Liver (tissue), 8 donors: ENCODE measurements at regions not wholly inside any gene's neighbourhood (a gene's known extent, or its start where the extent isn't known, plus 50 kb on each side); places are given as distances from the start of the nearest gene placed in this dataset.

Source experiments
- DNase-seq: peaks from one replicate; pipeline ENCODE4 v3.0.0-alpha.2; 2017; ENCODE audit warnings: low spot score
- H3K27ac ChIP-seq, 2 donors: one replicate each; pipeline ENCODE4 v1.7.0; 2013; ENCODE audit warnings: inconsistent platforms in 2 of 2, low read length in 2 of 2, control low read depth in 1 of 2, low read depth in 1 of 2, mild to moderate bottlenecking in 1 of 2
- H3K27me3 ChIP-seq, 4 donors: one replicate each; pipeline versions ENCODE4 v1.6.1 to v1.7.0; 2013; ENCODE audit warnings: low read length in 3 of 4, inconsistent platforms in 1 of 4, mild to moderate bottlenecking in 1 of 4, moderate library complexity in 1 of 4; ENCODE audit not compliant: control insufficient read depth in 4 of 4, insufficient read depth in 4 of 4
- H3K36me3 ChIP-seq, 4 donors: one replicate each; pipeline versions ENCODE4 v1.6.1 to v1.7.0; 2013; ENCODE audit warnings: low read length in 3 of 4, mild to moderate bottlenecking in 3 of 4, low read depth in 1 of 4, moderate library complexity in 1 of 4; ENCODE audit not compliant: control insufficient read depth in 4 of 4, insufficient read depth in 3 of 4
- H3K4me1 ChIP-seq, 4 donors: one replicate each; pipeline versions ENCODE4 v1.6.1 to v1.7.0; 2013; ENCODE audit warnings: low read length in 3 of 4, mild to moderate bottlenecking in 3 of 4, moderate library complexity in 1 of 4; ENCODE audit not compliant: control insufficient read depth in 4 of 4, insufficient read depth in 4 of 4
- H3K4me3 ChIP-seq, 3 donors: one replicate each; pipeline versions ENCODE4 v1.6.1 to v1.7.0; 2013; ENCODE audit warnings: low read length in 3 of 3, control low read depth in 1 of 3, low read depth in 1 of 3, mild to moderate bottlenecking in 1 of 3
- H3K9ac ChIP-seq, 2 donors: one replicate each; pipeline ENCODE4 v1.7.0; 2013; ENCODE audit warnings: low read length in 2 of 2, mild to moderate bottlenecking in 2 of 2, moderate library complexity in 2 of 2, control low read depth in 1 of 2, low read depth in 1 of 2
- H3K9me3 ChIP-seq, 4 donors: one replicate each; pipeline versions ENCODE4 v1.6.1 to v1.7.0; 2013; ENCODE audit warnings: low read length in 3 of 4; ENCODE audit not compliant: control insufficient read depth in 4 of 4
- EGR1 ChIP-seq, 2 donors: IDR thresholded peaks; 2 replicates each; pipeline ENCODE4 v1.6.1; 2016 to 2018; ENCODE audit warnings: antibody characterized with exemption in 2 of 2, low read depth in 2 of 2
- FOXA1 ChIP-seq: IDR thresholded peaks from 2 replicates; pipeline ENCODE4 v1.6.1; 2016; ENCODE audit warnings: antibody characterized with exemption
- FOXA2 ChIP-seq: IDR thresholded peaks from 2 replicates; pipeline ENCODE4 v1.6.1; 2016; ENCODE audit warnings: antibody characterized with exemption
- GABPA ChIP-seq, 2 donors: IDR thresholded peaks in 1 of 2; conservative IDR thresholded peaks in 1 of 2; 2 replicates each; pipeline ENCODE4 v1.6.1; 2016; ENCODE audit warnings: antibody characterized with exemption in 2 of 2, mild to moderate bottlenecking in 1 of 2, moderate library complexity in 1 of 2
- HNF4A ChIP-seq, 2 donors: conservative IDR thresholded peaks; 2 replicates each; pipeline ENCODE4 v1.6.1; 2016; ENCODE audit warnings: antibody characterized with exemption in 2 of 2, mild to moderate bottlenecking in 2 of 2
- HNF4G ChIP-seq: IDR thresholded peaks from 2 replicates; pipeline ENCODE4 v1.6.1; 2016; ENCODE audit warnings: antibody characterized with exemption
- JUND ChIP-seq, 2 donors: IDR thresholded peaks; 2 replicates each; pipeline ENCODE4 v1.6.1; 2016; ENCODE audit warnings: antibody characterized with exemption in 2 of 2
- NR2F2 ChIP-seq: IDR thresholded peaks from 2 replicates; pipeline ENCODE4 v1.6.1; 2016; ENCODE audit warnings: antibody characterized with exemption
- RAD21 ChIP-seq, 2 donors: IDR thresholded peaks; 2 replicates each; pipeline ENCODE4 v1.6.1; 2016; ENCODE audit warnings: antibody characterized with exemption in 2 of 2, mild to moderate bottlenecking in 2 of 2
- RXRA ChIP-seq, 2 donors: IDR thresholded peaks; 2 replicates each; pipeline ENCODE4 v1.6.1; 2017 to 2018; ENCODE audit warnings: antibody characterized with exemption in 2 of 2, mild to moderate bottlenecking in 1 of 2
- SP1 ChIP-seq: IDR thresholded peaks from 2 replicates; pipeline ENCODE4 v1.6.1; 2018; ENCODE audit warnings: antibody characterized with exemption, mild to moderate bottlenecking
- TAF1 ChIP-seq: conservative IDR thresholded peaks from 2 replicates; pipeline ENCODE4 v1.6.1; 2016; ENCODE audit warnings: antibody characterized with exemption, mild to moderate bottlenecking
- YY1 ChIP-seq: IDR thresholded peaks from 2 replicates; pipeline ENCODE4 v1.6.1; 2016; ENCODE audit warnings: antibody characterized with exemption, mild to moderate bottlenecking
- WGBS: extraction: QIAGEN DNeasy Blood & Tissue Kit; methylation state at CpG from one replicate; pipeline ENCODE4 v1.1.7; 2013; 5-methylcytosine and 5-hydroxymethylcytosine counted together
- TF ChIP-seq, protein P1 (sequence below): fragments of 150-350 bp; IDR thresholded peaks from 2 replicates; pipeline ENCODE4 v1.5.1; 2017; ENCODE audit warnings: improper control_type of control experiment, low read depth, low read length; ENCODE audit not compliant: missing input control
- TF ChIP-seq, protein P2 (sequence below): IDR thresholded peaks from 2 replicates; pipeline ENCODE4 v1.6.1; 2016; ENCODE audit warnings: antibody characterized with exemption
- TF ChIP-seq, protein P3 (sequence below): IDR thresholded peaks from 2 replicates; pipeline ENCODE4 v1.6.1; 2016; ENCODE audit warnings: antibody characterized with exemption, mild to moderate bottlenecking
- TF ChIP-seq, protein P4 (sequence below): IDR thresholded peaks from 2 replicates; pipeline ENCODE4 v1.6.1; 2016; ENCODE audit warnings: antibody characterized with exemption
- TF ChIP-seq, protein P5 (sequence below): IDR thresholded peaks from 2 replicates; pipeline ENCODE4 v1.6.1; 2016; ENCODE audit warnings: antibody characterized with exemption
- donor health status: healthy.
- donor health status: healthy.
- donor health status: healthy.
- donor health status: healthy.
- donor health status: healthy.

DNA sequence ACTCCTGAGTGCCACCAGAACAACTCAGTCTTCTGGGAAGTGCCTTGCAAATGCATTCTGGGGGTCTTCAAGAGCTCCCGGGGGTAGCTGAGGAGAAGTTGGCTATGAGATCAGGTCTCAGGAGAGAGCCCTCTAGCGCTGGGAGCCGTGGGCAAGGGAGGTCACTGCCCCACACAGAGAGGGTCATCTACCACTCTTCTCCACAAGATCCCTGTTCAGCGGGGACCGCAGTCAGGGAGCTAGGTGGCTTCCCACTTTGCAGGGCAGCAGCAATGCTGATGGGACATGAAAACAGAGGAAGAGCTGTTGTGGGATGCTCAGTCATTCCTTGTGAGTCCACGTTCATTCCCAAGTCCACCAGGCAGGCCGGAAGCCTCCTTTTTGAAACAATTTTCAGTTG, 66.6 kb downstream of the ACKR3 start:
- Histone ChIP-seq H3K27me3 (no peaks in the 10 kb centered on the region), H3K36me3 (no peaks in the 10 kb centered on the region), H3K27ac (no peak overlapping the region), H3K4me1 (no peaks in the 10 kb centered on the region), H3K9me3 (peaks cover 2 to 10% (median 2%) of the 10 kb centered on the region in 4 donors), H3K9ac (no peak overlapping the region), H3K4me3 (no peak overlapping the region)
- WGBS: 91% methylated on average over 7 of the region's 7 CpGs
- DNase-seq: no peak
- TF ChIP-seq HNF4G: no peak

DNA sequence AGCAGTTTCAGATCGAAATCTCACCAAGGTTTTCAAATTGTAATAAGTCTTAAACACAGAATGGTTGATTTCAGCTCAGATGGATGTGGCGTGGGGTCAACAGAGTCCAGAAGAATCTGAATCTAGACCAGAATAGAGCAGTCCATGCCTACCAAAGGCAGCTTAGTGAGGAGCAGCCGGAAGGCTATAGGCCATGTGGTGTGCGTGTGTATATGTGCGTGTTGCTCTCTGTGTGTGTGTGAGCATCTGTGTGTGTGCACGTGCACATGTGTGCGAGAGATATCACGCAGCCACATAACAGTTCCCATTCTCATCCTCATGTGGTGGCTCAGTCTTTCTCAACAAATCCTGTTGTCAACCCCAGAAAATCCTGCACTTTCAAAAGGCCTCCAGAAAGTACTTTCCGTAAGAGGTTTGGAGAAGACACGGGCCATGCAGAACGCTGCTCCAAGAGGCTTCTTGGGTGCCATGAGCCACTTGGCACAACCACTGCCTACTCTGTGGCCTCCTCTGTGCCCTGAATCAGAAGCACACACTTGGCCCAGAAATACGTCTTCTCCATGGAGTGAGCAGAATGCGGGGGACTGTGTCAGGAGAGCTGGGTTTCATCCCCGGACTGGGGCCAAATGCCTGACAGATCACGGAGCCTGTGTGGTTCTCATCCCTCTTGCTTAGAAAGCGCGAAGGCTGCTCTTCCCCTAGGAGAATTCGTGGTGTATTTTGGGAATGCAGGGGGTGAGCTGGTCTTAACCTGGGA, 67.3 kb downstream of the ACKR3 start:
- Histone ChIP-seq H3K36me3 (no peaks in the 10 kb centered on the region), H3K4me3 (no peak overlapping the region), H3K4me1 (no peaks in the 10 kb centered on the region), H3K9me3 (peaks cover 2 to 15% (median 5%) of the 10 kb centered on the region in 4 donors), H3K27ac (no peak overlapping the region), H3K9ac (no peak overlapping the region), H3K27me3 (no peaks in the 10 kb centered on the region)
- TF ChIP-seq RXRA (IDR thresholded peaks at IDR 0.05) (no peak), TAF1 (no peak), GABPA (IDR thresholded peaks at IDR 0.05 in 1 of 2, conservative IDR thresholded peaks at IDR 0.05 in 1 of 2) (no peak), HNF4A (conservative IDR thresholded peaks at IDR 0.05) (no peak), RAD21 (IDR thresholded peaks at IDR 0.05) (no peak), SP1 (no peak), EGR1 (IDR thresholded peaks at IDR 0.05; ENCODE audit: low read depth in 2 of 2) (no peak), YY1 (no peak), NR2F2 (no peak), FOXA1 (no peak), FOXA2 (no peak), HNF4G (no peak), JUND (IDR thresholded peaks at IDR 0.05) (no peak)
- TF ChIP-seq, protein P1, sequence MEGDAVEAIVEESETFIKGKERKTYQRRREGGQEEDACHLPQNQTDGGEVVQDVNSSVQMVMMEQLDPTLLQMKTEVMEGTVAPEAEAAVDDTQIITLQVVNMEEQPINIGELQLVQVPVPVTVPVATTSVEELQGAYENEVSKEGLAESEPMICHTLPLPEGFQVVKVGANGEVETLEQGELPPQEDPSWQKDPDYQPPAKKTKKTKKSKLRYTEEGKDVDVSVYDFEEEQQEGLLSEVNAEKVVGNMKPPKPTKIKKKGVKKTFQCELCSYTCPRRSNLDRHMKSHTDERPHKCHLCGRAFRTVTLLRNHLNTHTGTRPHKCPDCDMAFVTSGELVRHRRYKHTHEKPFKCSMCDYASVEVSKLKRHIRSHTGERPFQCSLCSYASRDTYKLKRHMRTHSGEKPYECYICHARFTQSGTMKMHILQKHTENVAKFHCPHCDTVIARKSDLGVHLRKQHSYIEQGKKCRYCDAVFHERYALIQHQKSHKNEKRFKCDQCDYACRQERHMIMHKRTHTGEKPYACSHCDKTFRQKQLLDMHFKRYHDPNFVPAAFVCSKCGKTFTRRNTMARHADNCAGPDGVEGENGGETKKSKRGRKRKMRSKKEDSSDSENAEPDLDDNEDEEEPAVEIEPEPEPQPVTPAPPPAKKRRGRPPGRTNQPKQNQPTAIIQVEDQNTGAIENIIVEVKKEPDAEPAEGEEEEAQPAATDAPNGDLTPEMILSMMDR: no peak
- TF ChIP-seq, protein P2, sequence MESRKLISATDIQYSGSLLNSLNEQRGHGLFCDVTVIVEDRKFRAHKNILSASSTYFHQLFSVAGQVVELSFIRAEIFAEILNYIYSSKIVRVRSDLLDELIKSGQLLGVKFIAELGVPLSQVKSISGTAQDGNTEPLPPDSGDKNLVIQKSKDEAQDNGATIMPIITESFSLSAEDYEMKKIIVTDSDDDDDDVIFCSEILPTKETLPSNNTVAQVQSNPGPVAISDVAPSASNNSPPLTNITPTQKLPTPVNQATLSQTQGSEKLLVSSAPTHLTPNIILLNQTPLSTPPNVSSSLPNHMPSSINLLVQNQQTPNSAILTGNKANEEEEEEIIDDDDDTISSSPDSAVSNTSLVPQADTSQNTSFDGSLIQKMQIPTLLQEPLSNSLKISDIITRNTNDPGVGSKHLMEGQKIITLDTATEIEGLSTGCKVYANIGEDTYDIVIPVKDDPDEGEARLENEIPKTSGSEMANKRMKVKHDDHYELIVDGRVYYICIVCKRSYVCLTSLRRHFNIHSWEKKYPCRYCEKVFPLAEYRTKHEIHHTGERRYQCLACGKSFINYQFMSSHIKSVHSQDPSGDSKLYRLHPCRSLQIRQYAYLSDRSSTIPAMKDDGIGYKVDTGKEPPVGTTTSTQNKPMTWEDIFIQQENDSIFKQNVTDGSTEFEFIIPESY: no peak
- TF ChIP-seq, protein P3, sequence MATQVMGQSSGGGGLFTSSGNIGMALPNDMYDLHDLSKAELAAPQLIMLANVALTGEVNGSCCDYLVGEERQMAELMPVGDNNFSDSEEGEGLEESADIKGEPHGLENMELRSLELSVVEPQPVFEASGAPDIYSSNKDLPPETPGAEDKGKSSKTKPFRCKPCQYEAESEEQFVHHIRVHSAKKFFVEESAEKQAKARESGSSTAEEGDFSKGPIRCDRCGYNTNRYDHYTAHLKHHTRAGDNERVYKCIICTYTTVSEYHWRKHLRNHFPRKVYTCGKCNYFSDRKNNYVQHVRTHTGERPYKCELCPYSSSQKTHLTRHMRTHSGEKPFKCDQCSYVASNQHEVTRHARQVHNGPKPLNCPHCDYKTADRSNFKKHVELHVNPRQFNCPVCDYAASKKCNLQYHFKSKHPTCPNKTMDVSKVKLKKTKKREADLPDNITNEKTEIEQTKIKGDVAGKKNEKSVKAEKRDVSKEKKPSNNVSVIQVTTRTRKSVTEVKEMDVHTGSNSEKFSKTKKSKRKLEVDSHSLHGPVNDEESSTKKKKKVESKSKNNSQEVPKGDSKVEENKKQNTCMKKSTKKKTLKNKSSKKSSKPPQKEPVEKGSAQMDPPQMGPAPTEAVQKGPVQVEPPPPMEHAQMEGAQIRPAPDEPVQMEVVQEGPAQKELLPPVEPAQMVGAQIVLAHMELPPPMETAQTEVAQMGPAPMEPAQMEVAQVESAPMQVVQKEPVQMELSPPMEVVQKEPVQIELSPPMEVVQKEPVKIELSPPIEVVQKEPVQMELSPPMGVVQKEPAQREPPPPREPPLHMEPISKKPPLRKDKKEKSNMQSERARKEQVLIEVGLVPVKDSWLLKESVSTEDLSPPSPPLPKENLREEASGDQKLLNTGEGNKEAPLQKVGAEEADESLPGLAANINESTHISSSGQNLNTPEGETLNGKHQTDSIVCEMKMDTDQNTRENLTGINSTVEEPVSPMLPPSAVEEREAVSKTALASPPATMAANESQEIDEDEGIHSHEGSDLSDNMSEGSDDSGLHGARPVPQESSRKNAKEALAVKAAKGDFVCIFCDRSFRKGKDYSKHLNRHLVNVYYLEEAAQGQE: no peak
- TF ChIP-seq, protein P4, sequence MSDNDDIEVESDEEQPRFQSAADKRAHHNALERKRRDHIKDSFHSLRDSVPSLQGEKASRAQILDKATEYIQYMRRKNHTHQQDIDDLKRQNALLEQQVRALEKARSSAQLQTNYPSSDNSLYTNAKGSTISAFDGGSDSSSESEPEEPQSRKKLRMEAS: no peak
- TF ChIP-seq, protein P5, sequence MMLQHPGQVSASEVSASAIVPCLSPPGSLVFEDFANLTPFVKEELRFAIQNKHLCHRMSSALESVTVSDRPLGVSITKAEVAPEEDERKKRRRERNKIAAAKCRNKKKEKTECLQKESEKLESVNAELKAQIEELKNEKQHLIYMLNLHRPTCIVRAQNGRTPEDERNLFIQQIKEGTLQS: no peak
- no peak for DNase-seq
- 88% methylated on average over 18 of the region's 18 CpGs for whole genome bisulfite sequencing
